GM21723 (cell line): ENCODE measurements at regions not wholly inside any gene's neighbourhood (a gene's known extent, or its start where the extent isn't known, plus 50 kb on each side); places are given as distances from the start of the nearest gene placed in this dataset.

Experiments used
- ATAC-seq: cut with Tn5 transposase; IDR thresholded peaks from one replicate; pipeline ENCODE4 v1.9.1; 2021; ENCODE audit warnings: mild to moderate bottlenecking, moderate library complexity; ENCODE audit not compliant: unreplicated experiment

- no peak for ATAC-seq
Observed at GRCh38 chr3:15942936-15943335, 145.2 kb upstream of the ANKRD28 start.

GRCh38 chr3:15948388-15948787 lies 150.6 kb upstream of the ANKRD28 start:
- ATAC-seq: no peak

GRCh38 chr3:15952543-15953175 lies 154.9 kb upstream of the ANKRD28 start:
- ATAC-seq: no peak

GRCh38 chr3:15953841-15954240 lies 156.1 kb upstream of the ANKRD28 start:
- no peak for ATAC-seq

GRCh38 chr3:15955968-15956367 lies 158.2 kb upstream of the ANKRD28 start:
- no peak for ATAC-seq

- ATAC-seq: no peak
Observed at GRCh38 chr3:15958692-15959433, 161.1 kb upstream of the ANKRD28 start.

GRCh38 chr3:15959434-15959811 lies 161.6 kb upstream of the ANKRD28 start:
- ATAC-seq: no peak

- ATAC-seq: no peak
Observed at GRCh38 chr3:15964605-15965442, 167.0 kb upstream of the ANKRD28 start.

- ATAC-seq: no peak
Observed at GRCh38 chr3:15967577-15967976, 169.8 kb upstream of the ANKRD28 start.

- no peak for ATAC-seq
Observed at GRCh38 chr3:15969874-15970640, 172.3 kb upstream of the ANKRD28 start.

GRCh38 chr3:15973414-15973813 lies 175.6 kb upstream of the ANKRD28 start:
- no peak for ATAC-seq

GRCh38 chr3:15973940-15974339 lies 176.2 kb upstream of the ANKRD28 start:
- no peak for ATAC-seq

GRCh38 chr3:15974647-15975046 lies 176.9 kb upstream of the ANKRD28 start:
- no peak for ATAC-seq

GRCh38 chr3:15976524-15976923 lies 178.7 kb upstream of the ANKRD28 start:
- no peak for ATAC-seq

- ATAC-seq: no peak
Observed at GRCh38 chr3:15977090-15977489, 179.3 kb upstream of the ANKRD28 start.

- no peak for ATAC-seq
Observed at GRCh38 chr3:15977598-15978232, 179.9 kb upstream of the ANKRD28 start.

GRCh38 chr3:15978801-15979200 lies 181.0 kb upstream of the ANKRD28 start:
- ATAC-seq: no peak

- no peak for ATAC-seq
Observed at GRCh38 chr3:15979495-15979894, 181.7 kb upstream of the ANKRD28 start.

- ATAC-seq: no peak
Observed at GRCh38 chr3:15979900-15980299, 182.1 kb upstream of the ANKRD28 start.

- ATAC-seq: no peak
Observed at GRCh38 chr3:15982243-15982642, 184.5 kb upstream of the ANKRD28 start.
